ENCODE measurements at regions not wholly inside any gene's neighbourhood (a gene's known extent, or its start where the extent isn't known, plus 50 kb on each side); places are given as distances from the start of the nearest gene placed in this dataset.

DNA sequence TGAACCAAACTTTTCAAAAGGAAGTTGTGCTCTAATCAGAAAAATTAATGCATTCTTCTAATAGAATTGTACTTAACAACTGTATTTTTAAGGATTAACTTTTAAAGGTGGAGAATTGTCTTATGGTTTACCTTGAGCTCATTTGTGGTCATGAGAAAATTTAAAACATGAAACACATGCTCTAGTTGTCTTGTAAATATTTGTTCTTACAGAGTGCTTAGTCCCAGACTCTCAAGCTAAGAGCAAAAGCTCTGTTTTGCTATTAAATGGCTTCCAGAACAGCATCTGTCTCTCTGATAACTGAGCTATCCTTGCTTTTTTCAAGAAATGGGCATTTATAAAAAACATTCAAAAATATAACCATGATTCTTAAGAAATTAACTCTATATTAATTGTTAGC, 512.2 kb upstream of the SYNCRIP start:
- TF ChIP-seq GATA2 (IDR thresholded peaks at IDR 0.05; ENCODE audit: low read depth, low read length) (no peak), GATA3 (IDR thresholded peaks at IDR 0.05; ENCODE audit: low read depth, low read length) (no peak)

All from SH-SY5Y (cell line).